IPS-NIHi7 (cell line): ENCODE measurements at regions not wholly inside any gene's neighbourhood (a gene's known extent, or its start where the extent isn't known, plus 50 kb on each side); places are given as distances from the start of the nearest gene placed in this dataset.

Source experiments
- DNase-seq: peaks from one replicate; pipeline ENCODE4 v3.0.0; 2012; ENCODE audit warnings: mixed read lengths; ENCODE audit errors: extremely low spot score

DNA sequence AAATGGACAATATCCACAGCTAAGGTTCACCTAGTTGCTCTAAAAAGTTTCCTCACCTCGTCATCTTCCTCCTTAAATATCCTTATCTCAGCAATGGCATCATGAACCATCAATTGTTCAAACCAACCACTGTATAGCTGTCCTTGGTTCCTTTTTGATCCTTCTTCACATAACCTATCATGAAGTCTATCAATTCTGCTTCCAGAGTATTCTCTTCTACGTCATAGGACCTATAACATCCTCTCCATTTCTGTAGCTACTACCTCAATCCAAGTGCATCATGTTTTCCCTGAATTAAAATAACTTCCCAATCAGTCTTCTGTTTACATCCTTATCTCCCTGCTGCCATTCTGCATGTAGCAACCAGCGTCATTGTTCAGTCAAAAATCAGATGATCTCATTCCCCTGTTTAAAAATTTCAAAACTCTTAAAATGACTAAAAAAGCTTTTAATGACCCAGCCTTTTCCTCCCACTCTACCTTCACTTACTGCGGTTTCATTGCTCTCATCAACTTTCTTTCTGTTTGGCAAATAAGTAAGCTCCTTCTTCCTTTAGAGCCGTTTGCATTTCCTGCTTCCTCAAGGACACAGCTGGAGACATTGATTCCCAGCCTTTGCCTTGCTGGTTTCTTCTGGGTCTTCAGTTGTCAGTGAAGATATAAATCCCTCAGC is 223.9 kb upstream of the MIR17HG start:
- peak; percentile 25 for DNase-seq

GRCh38 chr13:91126806-91127205 is 220.7 kb upstream of the MIR17HG start:
- no peak for DNase-seq

GRCh38 chr13:91127995-91128394 is 219.5 kb upstream of the MIR17HG start:
- no peak for DNase-seq

DNA sequence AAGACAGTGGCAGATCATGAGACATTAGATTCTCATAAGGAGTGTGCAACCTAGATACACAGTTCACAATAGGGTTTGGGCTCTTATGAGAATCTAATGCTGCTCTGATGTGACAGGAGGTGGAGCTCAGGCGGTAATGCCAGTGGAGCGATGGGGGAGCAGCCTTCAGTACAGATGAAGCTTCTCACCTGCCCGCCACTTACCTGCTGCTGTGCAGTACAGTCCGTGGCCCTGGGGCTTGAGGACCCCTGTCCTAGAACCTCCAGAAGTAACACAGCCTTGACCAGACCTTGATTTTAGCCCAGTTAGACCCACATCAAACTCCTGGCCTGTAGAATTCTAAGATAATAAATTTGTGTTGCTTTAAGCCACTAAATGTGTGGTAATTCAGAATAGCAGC is 215.1 kb upstream of the MIR17HG start:
- no peak for DNase-seq

- no peak for DNase-seq
These were observed 214.7 kb upstream of the MIR17HG start for GRCh38 chr13:91132786-91133185.

DNA sequence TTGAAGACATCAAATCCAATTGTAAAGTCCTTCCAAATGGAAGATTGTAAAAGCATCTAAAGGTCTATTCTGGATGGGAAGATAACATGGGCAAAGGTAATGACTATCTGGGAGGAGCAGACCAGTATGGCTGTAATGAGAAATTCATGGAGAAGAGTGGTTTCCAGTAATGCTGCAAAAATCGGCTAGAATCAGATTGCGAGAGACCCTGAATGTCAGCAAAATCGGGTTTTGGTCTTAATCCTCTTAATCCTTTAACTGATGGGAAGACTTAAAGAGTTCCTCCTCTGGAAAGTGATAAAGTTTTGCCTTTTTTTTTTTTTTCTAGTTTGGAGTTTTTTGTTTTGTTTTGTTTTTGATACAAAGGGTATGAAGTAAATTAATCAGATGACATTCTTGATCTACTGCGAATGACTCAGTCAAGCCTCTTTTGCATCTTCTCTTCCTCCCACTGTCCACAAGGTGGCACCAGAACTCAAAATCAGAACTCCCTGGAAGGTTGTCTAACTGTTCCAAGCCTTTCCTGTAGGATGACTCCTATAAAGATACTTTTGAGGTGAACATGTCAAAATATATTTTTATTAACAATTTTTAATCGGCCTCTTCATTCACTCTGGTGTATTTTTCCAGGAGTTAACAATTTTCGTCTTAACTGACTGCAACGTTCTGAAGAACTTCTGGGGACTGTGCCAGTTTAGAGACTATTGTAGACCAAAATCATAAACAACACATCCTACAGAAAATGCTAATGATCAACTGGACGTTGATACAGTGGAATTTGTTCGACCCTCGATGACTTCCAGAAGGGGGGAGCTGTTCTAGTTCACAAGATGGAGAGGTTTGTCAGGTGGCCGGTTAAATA is 213.3 kb upstream of the MIR17HG start:
- peak; percentile 68 for DNase-seq

- no peak for DNase-seq
These were observed 212.7 kb upstream of the MIR17HG start for GRCh38 chr13:91134803-91135184.

DNA sequence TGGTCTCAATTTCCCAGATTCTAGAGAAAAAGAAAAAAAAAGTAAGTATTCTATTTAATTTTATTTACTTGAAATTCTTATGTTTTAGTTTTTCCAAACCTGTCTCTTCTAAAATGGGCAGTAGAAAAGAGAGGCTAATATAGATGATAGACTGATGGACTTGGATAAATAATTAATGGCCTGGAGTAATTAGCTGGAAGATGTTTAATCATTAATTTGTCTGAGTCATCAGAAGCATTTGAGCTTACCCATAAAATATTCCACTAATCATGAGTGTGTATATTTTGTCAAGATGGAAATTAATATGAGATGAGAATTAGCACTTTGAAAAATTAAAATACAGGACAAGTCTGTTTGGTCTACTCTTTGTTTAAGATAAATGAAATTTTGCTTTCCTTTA is 212.1 kb upstream of the MIR17HG start:
- DNase-seq, result no peak

- DNase-seq, result no peak
These were observed 211.5 kb upstream of the MIR17HG start for GRCh38 chr13:91135968-91136367.

DNA sequence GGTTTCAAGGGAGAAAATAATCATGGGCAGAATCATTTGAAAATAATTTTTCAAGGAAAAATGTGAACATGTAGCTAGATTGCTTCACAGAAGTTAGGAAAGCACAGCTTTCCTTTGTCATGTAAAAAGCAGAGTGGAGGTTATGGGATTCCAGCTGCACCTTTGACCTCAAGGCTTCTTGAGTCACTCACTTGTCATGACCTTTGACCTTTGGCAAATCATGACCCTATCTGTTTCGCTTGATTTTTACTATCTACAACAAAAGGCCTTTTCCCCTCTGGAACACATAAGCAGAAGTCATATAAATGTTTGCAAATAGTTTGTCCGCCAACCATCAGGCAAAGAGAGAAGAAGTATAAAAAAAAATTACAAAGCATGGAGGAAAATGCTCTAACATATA is 210.7 kb upstream of the MIR17HG start:
- DNase-seq, result no peak

- no peak for DNase-seq
These were observed 208.3 kb upstream of the MIR17HG start for GRCh38 chr13:91139232-91139631.

- DNase-seq, result no peak
These were observed 205.9 kb upstream of the MIR17HG start for GRCh38 chr13:91141543-91142061.

DNA sequence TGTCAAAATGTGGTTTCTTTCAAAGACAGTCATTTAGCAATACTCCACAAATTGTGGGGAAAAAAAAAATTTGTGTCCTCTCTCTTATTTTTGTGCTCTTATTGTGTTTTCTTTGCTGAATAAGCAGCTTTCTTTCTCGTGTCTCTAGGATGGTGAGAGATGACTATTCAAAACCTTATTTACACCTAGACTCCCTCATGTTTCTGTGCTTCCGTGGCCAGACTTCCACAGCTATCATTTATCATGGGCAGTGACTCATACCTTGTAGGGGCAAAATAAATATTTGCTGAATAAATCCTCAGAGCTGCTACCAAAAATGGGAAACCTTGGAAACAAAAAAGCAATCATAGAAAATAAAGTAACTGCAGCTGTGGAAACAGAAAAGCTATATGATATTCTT is 204.9 kb upstream of the MIR17HG start:
- DNase-seq, result no peak

DNA sequence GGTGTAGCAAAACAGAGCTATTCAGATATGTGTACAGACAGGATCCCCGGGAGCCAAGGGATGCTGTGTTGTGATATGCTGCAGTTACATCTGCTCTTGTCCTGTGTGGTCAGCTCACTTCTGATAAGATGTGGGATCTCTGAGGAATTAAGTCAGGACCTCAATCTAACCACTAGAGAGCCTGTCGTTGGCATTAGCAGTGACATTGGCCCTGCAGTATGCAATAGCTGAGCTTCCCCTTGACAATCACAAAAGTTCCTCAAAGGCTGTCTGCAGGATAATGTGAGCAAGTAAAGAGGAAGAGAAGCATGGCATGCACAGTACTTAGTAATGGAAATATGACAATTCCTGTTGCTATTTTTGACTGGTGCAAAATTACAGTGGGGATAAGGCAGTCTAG is 203.4 kb upstream of the MIR17HG start:
- no peak for DNase-seq

DNA sequence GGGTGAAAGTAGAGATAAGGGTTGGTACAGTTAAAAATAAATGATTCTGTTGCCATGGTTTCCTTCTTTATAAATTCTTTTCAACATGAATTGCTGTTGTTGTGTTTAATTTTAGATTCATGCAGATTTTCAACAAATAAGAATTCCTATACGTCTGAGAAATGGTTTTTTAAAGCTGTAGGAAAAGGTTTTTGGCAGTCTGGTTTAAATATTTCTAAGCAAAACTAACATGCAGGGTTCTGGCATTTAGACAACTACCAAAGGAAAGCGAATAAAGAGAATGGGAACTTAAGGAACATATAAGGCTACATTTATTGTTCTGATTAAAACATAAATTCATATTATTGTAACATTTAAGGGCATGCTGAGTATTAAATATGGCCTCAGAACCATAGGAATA is 203.0 kb upstream of the MIR17HG start:
- no peak for DNase-seq

DNA sequence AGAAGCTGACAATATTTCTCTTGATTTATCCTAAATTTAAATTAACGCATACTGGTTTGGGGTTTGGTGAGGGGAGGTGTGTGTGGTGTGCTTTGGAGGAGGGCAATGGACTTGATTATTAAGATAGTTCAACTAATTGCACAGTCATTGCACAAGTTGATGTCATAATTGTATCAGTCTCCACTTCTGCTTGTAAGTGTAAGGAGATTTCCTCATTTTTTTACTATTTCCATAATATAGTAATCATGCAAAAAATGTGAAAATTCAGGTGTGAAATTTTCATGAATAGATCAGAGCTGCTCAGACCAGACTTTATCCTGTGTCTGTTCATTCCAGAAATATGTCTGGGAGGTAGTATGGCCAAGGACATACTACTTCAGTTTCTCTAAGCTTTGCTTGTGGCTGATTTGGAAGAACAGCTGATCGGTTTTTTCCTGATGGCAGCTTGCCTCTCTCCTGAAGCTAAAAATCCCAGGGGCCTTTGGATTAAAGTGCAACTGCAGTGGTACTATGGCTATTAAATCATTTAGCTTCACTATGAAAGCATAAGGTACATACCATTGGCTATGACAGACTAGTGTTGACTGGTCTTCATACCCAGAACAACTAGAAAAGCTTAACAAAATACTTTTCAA is 201.8 kb upstream of the MIR17HG start:
- DNase-seq, result no peak

DNA sequence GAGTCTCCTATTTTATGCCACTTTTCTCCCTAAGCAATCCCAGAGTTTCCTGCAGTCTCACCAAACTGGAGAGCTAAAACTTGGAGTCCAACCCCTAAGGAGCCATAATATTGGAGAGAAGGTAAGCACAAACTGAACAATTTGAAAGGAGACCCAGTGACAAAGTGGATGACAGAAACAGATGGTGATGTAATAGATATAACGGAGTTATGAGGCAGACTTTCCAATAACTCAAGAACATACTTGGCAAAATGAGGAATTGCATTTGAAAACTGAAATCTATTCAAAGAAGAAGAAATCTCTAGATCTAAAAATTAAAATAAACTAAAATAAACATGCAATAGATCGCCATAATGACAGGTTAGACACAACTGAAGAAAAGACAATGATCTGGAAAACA is 200.9 kb upstream of the MIR17HG start:
- DNase-seq, result no peak

- DNase-seq, result no peak
These were observed 199.4 kb upstream of the MIR17HG start for GRCh38 chr13:91148098-91148497.

DNA sequence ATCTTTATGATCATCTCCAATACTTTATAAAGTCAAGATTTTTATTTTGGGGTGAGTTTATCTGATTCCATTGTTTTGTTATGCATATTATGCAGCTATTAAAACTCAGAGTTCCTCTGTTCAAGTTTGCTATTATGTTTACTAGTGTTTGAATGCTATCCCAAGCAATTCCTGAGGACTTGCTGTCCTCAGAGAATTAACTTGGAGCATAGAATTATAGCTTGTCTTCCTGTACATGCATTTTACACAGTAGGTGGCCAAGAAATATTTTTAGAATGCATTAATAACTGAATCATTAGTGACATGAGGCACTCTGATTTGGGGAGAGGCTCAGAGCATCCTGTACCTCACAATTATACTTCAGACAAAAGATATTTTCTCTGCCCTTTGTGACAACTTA is 195.6 kb upstream of the MIR17HG start:
- DNase-seq, result no peak

DNA sequence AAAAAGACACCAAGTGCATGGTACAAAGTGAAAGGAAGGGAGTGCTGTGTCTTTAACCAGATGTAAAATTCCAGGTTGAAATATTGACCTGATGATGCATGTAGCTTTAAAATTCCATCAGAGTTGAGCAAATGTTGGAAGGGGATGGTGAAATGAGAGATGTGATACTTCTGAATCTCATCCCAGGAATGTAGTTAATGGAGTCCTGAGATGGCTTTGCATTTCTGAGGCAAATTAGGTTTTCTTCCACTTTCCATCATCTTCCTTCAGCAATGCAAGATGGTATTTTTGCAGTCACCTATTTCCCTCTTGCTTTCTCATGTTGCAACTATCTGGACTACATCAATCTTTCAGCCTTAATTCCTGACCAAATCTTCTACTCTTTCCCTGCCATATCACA is 194.1 kb upstream of the MIR17HG start:
- no peak for DNase-seq

DNA sequence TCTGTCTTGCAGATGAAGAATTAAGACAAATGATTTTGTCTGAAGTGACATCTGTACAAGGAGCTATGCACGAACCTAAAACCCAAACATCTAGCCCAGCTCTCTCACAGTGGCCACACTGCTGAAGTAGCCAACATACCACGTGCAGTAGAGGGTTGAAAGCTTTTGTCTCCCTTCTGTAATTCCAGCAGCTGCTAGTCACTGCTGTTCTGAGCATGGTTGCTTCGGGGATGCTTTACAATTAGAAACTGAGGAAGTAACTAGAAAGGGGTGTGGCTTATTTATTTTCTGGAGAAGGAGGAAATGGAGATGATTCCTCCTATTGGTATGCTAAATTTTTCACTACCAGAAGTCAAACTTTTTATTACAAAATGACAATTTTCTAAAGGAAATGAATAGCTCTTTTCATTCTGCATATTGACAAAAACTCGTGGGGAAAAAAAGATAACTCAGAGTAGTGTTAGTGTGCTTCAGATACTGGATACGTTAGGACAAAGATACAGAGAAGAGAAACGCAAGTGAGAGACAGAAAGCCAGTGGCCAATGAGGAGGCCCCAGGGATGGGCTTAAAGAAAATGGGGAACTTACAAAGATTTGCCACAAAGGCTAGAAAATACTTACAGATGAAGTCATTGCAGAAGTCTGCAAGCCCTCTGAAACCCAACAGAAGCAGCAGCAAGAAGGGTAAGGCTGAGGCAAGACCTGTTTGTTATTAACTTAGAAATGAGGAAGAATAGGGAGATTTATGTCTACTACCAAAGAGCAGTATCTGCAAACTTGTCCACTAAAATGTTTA is 192.7 kb upstream of the MIR17HG start:
- no peak for DNase-seq
